Activated T-cell treated with anti-CD3 and anti-CD28 coated beads for 4 hours (primary cell): ENCODE measurements at regions not wholly inside any gene's neighbourhood (a gene's known extent, or its start where the extent isn't known, plus 50 kb on each side); places are given as distances from the start of the nearest gene placed in this dataset.

Source experiments
- DNase-seq: peaks from one replicate; pipeline ENCODE4 v3.0.0-alpha.2; 2020

GRCh38 chr16:86288716-86289294, 221.5 kb upstream of the FOXF1 start:
- DNase-seq = no peak

GRCh38 chr16:86289304-86289703, 221.0 kb upstream of the FOXF1 start:
- no peak for DNase-seq

DNA sequence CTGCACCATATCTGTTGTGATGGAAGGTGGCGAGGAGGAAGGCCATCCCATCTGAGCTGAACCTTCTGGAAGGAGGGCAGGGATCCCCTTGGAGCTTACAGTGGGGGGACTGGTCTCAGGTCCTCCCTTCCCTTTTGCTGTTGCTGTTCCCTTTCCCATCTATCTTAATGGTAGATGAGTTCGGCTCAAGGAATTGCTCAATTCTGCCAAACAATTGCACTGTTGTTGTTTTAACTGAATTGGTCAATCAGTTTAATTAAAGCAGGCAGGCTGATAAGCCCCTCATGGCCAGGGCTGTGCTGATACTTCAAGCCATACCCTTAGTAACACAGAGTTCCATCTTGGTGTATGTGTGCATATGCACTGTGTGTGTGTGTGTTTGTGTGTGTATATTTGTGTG, 220.4 kb upstream of the FOXF1 start:
- DNase-seq = no peak

DNA sequence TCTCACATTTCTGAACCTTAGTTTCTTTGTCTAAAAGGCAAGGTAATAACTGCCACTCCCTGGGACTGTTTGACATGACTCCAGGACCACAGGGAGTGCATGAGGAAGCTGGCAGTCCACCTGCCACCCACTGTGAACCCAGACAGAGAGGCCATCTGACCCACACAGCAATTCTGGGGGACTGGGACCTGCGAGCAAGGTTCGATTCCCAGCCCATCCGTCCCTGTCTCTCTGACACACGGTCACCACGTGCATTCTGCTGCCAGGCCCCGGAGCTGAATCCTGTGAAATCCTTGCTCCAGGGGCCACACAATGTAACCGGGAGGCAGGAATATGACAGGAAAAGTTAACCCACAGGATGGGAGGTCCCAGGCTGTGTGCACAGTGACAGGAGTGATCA, 218.8 kb upstream of the FOXF1 start:
- DNase-seq = no peak

- DNase-seq = no peak
Measured at GRCh38 chr16:86292171-86292775, 218.1 kb upstream of the FOXF1 start.

- DNase-seq = no peak
Measured at GRCh38 chr16:86292942-86293341, 217.4 kb upstream of the FOXF1 start.

DNA sequence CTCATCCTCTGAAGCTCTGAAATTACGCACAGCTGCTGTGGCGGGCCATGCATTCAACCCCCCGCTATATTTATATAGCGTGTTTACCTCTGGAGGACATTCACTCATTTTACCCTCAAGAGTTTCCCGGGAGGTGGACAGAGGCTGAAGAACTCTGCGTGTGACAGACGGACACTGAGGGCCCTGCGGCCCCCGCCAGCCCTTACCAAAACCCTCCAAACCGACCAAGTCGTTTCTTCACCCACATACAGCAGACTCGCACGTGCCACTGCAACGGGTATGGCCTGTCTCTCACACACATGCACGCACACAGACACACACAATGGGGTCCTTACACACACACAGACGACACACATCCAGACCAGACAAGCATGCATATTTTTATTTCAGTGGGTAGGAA, 216.4 kb upstream of the FOXF1 start:
- no peak for DNase-seq

DNA sequence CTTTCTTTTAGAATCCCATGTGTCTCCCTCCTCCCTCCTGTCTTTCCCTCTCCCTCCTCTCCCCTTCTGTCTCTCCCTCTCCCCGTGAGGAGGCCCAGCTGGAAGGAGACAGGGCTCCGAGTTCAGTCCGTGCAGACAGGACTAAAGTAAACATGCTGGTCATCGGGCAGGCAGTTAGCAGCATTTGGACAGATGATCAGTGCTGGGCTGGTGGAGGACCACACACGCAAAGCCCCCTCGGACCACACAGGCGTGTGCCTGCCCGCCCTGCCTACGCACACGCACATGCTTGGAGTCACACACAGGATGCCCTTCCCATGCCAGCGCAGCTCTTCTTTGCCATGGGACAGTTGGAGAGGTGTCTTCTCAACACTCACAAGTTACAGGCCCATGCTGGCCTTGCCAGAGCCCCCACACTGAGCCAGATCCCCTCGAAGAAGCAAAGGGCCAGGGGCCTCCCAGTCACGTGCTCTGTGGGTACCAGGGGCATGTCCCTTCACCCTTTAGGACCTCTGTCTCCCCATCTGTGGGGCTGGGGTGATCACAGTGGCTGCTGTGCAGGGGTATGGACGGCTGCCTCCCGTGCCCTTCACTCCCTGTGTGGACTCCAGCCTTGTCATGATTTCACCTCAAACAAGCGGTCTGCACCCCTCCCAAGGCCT, 215.7 kb upstream of the FOXF1 start:
- DNase-seq = no peak

DNA sequence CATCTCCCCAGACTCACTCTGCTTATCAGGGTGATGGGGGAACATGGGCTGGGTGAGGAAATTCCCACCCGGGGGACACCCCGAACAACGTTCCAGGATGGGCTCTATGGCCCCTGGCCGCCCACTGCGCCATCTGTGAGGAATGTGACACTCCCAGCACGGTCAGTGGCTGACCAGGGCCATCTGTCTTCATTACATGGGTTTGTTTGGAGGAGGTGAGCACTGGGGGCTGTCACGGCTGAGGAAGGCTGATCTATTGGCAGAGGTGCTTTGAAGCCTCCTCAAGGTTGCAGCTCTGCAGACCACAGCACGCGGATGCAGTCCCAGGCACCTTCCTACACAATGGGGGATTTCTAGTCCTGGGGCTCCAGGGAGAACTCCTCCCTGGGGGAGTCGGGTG, 214.1 kb upstream of the FOXF1 start:
- no peak for DNase-seq

DNA sequence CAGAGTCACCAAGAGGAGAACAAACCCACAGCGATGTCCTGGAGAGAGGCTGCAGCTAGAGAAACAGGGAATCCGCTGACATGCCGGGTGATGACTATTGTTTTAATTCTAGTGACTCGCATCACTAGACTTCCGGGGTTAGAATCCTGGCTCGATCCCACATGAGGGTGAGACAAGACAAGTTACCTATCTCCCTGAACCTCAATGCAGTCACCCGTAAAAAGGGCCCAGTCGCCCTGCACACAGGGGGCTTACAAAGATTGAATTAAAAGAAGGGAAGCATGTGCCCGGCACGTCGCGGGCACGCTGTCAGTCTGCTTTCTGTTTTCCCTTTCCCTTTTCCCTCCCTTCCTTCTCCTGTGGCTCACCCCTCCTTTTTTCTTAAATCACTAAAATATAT, 212.9 kb upstream of the FOXF1 start:
- no peak for DNase-seq

DNA sequence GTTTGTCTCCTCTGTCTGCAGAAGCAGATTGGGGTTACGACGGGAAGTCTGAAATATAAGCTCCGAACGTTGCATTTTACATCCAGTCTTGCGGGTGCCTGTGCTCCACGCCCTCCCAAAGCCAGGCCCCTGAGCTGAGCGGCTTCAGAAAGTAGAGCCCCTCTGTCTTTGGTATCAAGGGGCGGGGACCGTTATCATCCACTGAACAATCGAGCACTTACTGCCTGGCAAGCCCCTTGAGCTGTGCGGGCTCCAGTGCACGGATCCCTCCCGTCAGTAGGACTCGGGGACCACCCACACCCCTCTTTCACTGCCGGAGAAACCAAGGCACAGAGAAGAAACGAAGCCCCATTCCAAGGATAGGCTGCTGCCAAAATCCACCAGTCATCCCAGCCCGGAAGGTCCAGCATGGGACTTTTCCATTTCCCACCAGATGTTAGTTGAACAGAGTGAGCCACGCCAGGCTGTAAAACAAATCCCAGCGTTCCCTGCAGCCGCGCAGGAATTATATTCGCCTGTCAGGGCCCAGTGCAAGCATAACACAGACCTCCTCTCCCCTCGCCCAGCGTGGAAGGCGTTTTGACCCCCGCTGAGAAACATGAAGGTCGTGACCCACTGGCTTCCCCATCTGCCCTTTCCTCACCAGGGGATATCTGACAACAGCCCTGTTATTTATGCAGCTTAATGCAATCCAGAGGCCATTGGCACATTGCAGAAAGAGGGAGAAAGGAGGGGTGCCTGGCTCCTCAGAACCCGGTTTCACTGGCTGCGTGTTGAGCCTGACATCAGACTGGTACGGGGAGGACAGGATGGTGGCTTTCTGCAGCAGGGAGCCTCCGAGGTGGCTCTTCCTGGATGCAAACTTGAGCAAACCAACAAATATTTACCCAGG, 212.2 kb upstream of the FOXF1 start:
- no peak for DNase-seq

DNA sequence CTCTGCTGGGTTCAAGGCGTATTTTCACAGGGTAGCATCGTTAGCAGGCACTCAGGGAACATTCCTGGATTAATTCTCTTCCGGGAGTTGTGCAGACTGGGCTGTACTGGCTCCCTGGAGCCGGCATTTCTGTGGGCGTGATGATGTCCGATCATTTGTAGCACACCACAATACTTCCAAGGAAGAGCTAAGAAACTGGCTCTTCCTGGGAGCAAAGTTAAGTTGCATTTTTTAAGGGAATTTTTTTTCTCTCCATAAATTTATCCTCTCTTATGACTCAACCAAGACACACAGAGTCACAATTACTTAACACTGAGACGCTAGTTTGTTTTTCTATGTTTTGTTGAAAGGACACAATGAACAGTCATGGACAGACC, 211.6 kb upstream of the FOXF1 start:
- DNase-seq = no peak

DNA sequence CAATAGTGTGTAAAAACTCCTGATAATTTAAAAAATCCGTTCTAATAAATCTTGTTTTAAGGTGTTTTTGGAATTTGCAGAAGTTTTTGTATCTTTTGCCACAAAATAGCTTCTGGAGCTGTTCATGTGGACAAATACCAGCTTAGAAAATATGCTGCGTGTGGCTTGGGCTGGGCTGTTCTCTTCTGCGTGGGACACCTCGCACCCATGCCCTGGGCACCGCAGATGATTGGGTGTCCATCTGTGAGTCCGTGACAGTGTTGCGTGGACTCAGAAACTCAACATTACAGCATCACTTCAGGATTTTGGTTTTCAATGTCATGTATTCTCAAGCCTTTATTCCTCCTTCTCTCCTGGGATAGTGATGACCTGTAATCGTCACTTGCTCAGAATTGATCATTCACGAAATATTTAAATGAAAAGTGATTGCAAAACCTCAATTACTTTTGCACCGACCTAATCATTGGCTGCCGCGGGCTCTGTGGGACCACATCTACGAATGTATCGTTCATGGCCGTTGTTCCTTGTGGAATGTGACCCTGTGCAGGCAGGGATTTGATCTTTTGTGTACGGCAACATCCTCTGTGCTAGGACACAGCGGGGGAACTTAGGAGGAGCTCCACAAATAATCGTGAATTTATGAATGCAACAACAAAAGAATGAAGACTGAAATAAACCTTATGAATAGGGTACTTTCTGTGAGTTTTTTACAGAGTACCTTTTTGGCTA, 210.3 kb upstream of the FOXF1 start:
- no peak for DNase-seq

- DNase-seq = no peak
Measured at GRCh38 chr16:86300746-86301481, 209.4 kb upstream of the FOXF1 start.

DNA sequence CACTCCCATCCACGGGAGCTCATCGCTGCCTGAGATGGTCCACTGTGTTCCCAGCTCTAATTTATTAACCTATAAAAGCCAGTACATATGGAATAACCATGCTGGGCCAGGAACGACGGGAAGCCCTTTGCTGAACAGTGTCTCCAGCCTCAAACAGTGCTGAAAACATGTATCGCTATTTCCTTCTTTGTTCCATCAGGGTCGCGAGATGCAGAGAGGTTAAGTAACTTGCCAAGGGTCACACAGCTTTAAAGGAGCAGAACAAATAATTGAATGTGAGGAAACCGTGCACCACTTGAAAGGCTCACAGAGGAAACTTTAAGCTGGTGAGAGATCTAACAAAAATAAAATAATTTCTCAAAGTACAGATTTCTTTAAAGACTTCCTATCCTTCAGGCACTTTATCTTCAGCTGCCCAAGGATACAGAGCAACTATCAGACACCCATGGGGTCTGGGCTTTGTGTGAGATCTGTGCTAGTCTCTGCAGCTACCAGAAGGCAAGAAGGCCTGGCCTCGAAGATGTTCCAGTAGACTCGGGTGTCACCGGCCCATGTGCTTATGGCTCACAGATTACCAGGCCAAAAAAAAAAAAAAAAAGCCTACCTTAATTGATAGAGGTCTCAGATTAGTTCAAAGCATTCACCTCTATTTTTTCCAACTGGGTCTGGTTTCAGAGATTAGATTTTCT, 207.8 kb upstream of the FOXF1 start:
- DNase-seq = no peak

GRCh38 chr16:86303787-86304678, 206.3 kb upstream of the FOXF1 start:
- no peak for DNase-seq

GRCh38 chr16:86304868-86305267, 205.5 kb upstream of the FOXF1 start:
- no peak for DNase-seq

- DNase-seq = no peak
Measured at GRCh38 chr16:86305440-86305839, 204.9 kb upstream of the FOXF1 start.

DNA sequence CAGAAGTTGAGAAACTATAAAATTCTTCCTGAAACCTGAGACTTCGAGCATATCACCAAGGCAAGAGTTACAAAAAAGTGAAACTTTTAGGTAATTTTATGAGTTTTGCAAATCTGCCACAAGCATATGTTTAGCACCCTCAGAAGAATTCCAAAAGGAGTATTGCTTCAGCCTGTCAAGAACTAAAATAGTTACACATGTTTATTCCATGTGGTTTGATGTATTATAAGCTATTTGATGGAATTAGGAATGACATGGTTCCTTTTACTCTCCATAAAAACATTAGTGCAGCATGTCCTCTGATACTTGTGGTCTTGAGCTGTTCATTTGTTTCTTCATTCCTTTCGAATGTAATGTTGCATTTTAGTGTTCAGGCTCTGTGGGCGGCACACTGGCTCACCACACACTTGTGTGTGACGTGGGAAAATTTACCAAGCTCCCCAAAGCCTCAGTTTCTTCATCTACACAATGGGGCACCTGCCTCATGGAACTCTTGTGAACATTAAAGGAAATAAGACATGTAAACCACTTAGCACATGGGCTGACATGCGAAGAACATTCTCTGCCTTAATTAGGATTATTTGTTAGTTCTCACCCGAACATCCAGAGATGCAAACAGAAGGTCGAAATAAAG, 204.2 kb upstream of the FOXF1 start:
- DNase-seq = no peak
